HL-60 (cell line): ENCODE measurements at regions not wholly inside any gene's neighbourhood (a gene's known extent, or its start where the extent isn't known, plus 50 kb on each side); places are given as distances from the start of the nearest gene placed in this dataset.

Source experiments
- DNase-seq, 2 experiments: peaks; one replicate each; pipeline ENCODE4 v3.0.0-alpha.2; 2010 to 2020; ENCODE audit warnings: low read depth in 1 of 2, low spot score in 1 of 2
- H3K27ac ChIP-seq: fragments of 250-450 bp; sonication (Bioruptor Pico); replicated peaks from 2 replicates; pipeline ENCODE4 v1.5.1; 2020; ENCODE audit warnings: mild to moderate bottlenecking, moderate library complexity
- H3K27me3 ChIP-seq: fragments of 250-450 bp; sonication (Bioruptor Pico); 2 replicates; pipeline ENCODE4 v1.5.1; 2021; ENCODE audit warnings: mild to moderate bottlenecking, moderate library complexity; ENCODE audit not compliant: insufficient read depth, poor library complexity, severe bottlenecking
- H3K4me3 ChIP-seq: replicated peaks from 2 replicates; pipeline ENCODE4 v1.5.1; 2011; ENCODE audit warnings: mild to moderate bottlenecking, control low read depth, low read length; ENCODE audit not compliant: insufficient read depth
- CTCF ChIP-seq: IDR thresholded peaks from one replicate; pipeline ENCODE4 v1.5.1; 2011; ENCODE audit warnings: low read length, control low read depth, inconsistent platforms; ENCODE audit not compliant: insufficient read depth
- GABPA ChIP-seq: IDR thresholded peaks from 2 replicates; pipeline ENCODE4 v1.6.1; 2012; ENCODE audit warnings: low read depth
- POLR2AphosphoS5 ChIP-seq: IDR thresholded peaks from 2 replicates; pipeline ENCODE4 v1.6.1; 2012; ENCODE audit warnings: low read depth
- REST ChIP-seq: IDR thresholded peaks from 2 replicates; pipeline ENCODE4 v1.6.1; 2012; ENCODE audit warnings: low read depth; ENCODE audit not compliant: insufficient replicate concordance
- SPI1 ChIP-seq: IDR thresholded peaks from 2 replicates; pipeline ENCODE4 v1.6.1; 2012; ENCODE audit warnings: low read depth, mild to moderate bottlenecking, borderline replicate concordance

DNA sequence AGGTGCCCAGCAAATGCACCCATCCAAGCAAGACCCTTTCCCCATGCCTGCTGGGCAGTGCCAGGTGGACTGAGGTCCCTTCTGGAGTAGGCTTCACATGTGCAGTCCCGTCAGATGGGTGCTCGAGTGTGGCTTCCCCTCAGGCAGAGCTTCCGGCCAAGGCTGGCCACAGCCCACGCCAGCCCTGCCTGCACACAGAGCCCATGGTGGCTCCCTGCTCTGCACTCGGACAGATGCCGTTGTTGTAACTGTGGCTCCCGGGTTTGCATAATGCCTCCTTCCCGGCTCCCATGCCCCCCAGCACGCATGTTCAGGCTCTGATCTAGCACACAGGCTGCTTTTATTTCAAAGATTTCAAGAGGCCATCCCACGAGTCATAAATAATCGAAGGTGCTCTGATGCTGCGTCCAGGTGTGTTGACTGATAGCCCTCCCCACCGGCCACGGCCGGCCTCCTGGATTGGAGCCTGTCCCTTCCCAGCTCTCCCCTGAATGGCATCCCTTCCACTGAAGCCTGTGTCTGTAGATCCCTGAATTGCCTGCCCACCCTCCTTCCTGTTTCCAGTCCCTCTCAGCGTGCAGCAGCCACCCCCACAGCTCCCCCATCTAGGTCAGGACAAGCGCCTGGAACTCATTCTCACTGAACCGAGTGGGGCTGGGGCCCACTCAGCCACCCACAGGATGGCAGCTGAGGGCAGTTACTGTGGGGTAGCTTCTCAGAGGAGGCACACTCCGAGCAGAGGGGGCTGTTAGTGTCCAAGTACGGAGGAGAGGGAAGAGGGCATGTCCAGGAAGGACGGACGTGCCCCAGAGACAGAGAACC is 100.0 kb upstream of the LINGO1 start:
- H3K27me3 ChIP-seq: no peaks in the 10 kb centered on the region

GRCh38 chr15:77731945-77732344 is 99.2 kb upstream of the LINGO1 start:
- DNase-seq: no peak
- H3K4me3 ChIP-seq: no peak overlapping the region
- no peak overlapping the region for H3K27ac ChIP-seq
- no peaks in the 10 kb centered on the region for H3K27me3 ChIP-seq
- TF ChIP-seq GABPA: no peak
- no peak for TF ChIP-seq CTCF
- TF ChIP-seq REST: no peak
- no peak for TF ChIP-seq SPI1

More for the DNA sequence above, 100.0 kb upstream of the LINGO1 start:
- no peak overlapping the region for H3K4me3 ChIP-seq
- TF ChIP-seq REST (no peak), SPI1 (no peak), CTCF (no peak), GABPA (no peak), POLR2AphosphoS5 (no peak)
- DNase-seq: no peak
- no peak overlapping the region for H3K27ac ChIP-seq

- H3K4me3 ChIP-seq: no peak overlapping the region
- no peak for DNase-seq
- H3K27me3 ChIP-seq: no peaks in the 10 kb centered on the region
- H3K27ac ChIP-seq: no peak overlapping the region
- TF ChIP-seq GABPA: no peak
- no peak for TF ChIP-seq REST
- no peak for TF ChIP-seq SPI1
- no peak for TF ChIP-seq CTCF
- TF ChIP-seq POLR2AphosphoS5: no peak
Measured at GRCh38 chr15:77731067-77731466, 98.4 kb upstream of the LINGO1 start.
